RPMI8226 (cell line): ENCODE measurements at regions not wholly inside any gene's neighbourhood (a gene's known extent, or its start where the extent isn't known, plus 50 kb on each side); places are given as distances from the start of the nearest gene placed in this dataset.

Source experiments
- DNase-seq: peaks from one replicate; pipeline ENCODE4 v3.0.0-alpha.2; 2015

DNA sequence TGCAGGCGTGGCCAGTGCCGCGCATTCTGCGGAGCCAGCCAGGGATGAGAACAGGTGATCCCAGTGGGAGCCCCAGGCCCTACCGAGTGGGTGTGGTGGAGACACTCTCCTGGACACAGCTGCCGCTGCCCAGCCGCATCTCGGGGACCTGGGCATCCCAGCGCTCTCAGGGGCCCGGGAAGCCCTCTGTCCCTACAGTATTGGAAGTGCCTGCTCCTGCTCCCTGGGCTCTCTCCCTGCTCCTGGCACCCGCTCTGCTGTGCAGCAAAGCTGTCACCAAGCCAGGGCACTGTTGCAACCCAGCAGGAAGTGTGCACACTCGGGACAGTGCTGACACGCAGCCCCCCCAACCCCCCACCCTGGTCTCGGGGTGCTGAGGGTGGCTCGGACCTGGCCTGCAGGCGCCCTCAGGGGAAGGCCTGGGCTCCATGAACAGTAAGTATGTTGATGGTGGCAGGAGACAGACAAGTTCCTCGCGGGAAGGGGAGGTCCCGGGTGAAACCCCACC lies 1177.4 kb upstream of the GBE1 start:
- DNase-seq: no peak

GRCh38 chr3:82927309-82928253 lies 1166.1 kb upstream of the GBE1 start:
- DNase-seq: peak; percentile 76

- no peak for DNase-seq
These were observed 1129.6 kb upstream of the GBE1 start for GRCh38 chr3:82891028-82891427.

DNA sequence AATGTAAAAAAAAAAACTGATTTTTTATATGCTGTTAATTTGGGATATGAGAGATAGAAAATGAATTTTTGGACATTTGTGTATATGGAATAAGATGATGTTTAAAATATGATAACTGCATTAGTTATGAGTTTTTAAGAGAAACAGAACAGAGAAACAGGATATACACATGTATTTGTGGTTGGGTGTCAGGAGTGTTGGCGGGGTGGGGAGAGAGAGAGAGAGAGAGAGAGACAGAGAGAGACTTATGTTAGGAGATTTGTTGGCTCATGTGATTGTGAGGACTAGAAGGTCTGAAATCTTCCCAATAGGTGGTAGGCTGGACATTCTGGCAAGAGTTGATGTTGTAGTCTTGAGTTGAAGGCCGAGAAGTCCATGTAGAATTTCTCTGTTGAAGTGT lies 1121.6 kb upstream of the GBE1 start:
- DNase-seq: no peak

DNA sequence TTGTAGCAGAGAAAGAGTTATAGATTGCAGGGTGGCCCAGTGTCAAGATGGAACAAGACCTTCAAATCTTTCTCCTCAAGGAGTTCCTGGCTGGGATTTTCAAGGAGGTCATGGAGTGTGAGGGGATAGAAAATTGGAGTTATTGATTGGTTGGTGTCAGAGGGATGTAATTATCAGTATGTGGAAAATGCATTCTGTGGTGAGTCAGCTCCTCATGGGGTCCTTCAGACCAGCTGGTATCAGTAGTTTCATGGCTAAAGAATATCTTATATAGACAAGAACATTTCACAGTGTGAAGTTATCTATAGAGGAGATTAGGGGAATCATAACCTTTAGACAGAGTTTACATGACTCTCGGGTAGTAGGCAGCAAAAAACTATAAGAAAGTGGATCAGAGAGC lies 1114.0 kb upstream of the GBE1 start:
- DNase-seq: no peak

GRCh38 chr3:82839871-82840270 lies 1078.4 kb upstream of the GBE1 start:
- no peak for DNase-seq

GRCh38 chr3:82834098-82834497 lies 1072.7 kb upstream of the GBE1 start:
- peak; percentile 15 for DNase-seq

DNA sequence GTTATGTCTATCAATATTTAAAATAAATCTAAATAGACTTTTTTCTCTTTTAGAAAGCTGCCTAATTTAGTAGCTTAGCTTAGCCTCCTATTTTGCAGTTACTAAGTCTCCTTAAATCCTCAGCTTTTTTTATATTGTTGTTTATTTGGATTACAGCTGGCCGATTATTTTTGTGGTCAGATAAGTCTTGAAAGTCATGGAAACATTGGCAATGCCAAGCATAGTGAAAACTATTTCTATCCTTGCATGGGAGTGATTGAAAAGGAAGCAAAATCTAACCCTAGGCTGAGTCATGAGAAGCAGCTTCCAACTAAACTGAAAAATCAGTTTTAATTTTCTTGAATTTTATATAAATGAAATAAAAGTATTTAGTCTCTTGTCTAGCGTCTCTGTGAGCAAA lies 1063.0 kb upstream of the GBE1 start:
- DNase-seq: no peak

DNA sequence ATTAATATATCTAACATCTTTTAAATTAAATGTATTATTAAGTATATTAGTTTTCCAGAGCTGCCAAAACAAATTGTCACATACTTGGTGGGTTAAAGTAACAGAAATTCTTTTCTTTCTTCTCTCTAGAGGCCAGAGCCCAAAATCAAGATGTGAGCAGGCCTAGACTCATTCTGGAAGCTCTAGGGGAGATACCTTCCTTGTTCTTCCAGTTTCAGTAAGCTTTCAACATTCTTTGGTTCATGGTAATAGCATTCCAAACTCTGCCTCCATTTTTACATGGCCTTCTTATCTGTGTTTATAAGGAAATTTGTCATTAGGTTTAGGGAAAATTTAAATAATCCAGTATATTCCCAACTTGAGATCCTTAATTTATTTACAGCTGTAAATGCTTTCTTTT lies 1054.6 kb upstream of the GBE1 start:
- DNase-seq: no peak

DNA sequence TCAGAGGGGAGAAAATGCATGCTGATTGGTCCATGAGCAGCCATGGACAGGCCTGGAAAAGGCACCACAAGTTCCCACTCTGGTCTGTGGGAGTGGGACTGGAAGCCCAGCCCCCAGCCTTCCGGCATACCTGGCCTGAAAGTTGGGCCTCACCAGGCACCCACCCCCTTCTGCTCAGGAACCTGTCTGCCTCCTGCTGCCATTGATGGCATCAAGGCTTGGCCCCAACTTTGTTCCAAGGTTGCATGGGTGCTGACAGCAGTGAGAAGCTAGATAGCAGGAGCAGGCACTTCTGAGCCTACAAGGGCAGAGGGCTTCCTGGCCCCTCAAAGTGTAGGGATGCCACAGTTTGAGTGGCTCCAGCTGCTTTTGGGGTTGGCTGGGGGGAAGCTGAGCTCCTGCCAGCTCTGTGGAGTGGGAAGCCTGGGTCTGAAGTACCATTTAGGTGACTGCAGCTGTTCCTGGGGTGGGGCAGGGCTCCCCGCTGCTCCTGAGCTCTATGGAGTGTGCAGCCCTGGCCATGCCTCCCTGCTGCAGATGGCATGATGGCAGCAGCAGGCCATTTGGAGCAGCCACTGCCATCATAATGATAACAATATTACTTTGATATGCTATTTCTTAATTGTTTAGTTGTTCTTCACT lies 1054.1 kb upstream of the GBE1 start:
- no peak for DNase-seq

DNA sequence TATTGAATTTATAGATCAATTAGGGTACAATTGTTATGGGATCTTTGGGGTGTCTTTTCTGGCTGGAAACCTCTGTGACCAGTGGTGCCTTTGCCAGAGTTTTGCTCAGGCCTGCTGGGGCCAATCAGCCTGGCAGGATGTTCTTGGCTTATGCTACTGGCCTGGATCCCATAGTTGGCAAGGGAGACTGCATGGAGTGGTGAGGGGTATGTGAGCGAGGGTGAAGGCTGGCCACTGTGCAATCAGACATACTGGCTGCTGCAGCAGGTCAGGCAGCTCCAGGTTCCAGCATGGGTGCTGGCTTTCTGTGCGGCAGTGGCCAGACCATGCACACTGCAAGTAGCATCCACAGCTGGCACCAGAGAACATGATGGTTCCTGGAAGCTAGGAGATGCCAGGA lies 1053.2 kb upstream of the GBE1 start:
- DNase-seq: no peak

- DNase-seq: no peak
These were observed 1046.3 kb upstream of the GBE1 start for GRCh38 chr3:82807781-82808180.

GRCh38 chr3:82802501-82802900 lies 1041.1 kb upstream of the GBE1 start:
- DNase-seq: no peak

- no peak for DNase-seq
These were observed 1038.8 kb upstream of the GBE1 start for GRCh38 chr3:82800248-82800647.

DNA sequence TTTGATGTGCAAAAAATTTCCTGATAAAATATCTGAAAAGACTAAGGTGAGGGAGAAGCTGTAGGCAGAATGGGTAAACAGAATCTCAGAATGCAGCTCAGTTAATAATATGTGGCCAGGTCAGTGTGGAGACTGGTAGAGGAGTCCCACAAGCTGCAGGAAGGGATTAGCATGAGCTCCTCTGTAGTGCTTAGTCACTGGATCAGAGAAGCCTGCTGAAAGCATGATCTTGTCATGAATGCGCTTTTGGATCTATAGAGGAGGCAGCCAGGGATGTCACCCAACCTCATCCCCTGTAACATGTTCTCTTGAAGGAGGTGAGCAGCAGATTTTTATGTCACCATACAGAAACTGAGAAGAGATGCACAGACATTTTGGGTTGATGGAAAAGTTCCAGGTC lies 1035.3 kb upstream of the GBE1 start:
- no peak for DNase-seq

DNA sequence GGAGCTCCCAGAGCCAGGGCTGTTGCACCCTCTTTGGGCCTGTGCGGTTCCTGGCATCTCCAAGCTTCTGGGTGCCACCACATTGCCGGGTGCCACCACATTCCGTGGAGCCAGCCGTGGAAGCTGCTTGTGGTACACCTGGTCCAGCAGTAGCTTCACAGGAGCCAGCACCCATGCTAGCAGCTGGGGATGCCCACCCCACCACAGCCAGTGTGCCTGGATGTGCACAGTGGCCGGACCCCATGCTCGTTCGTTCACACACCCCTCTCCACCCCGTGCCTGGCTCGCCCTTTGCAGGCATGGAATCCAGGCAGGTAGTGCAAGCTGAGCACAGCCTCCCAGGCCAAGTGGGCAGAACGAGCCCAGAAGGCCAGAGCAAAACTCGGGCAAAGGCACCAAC lies 1029.8 kb upstream of the GBE1 start:
- DNase-seq: no peak

GRCh38 chr3:82790307-82791097 lies 1029.1 kb upstream of the GBE1 start:
- no peak for DNase-seq

DNA sequence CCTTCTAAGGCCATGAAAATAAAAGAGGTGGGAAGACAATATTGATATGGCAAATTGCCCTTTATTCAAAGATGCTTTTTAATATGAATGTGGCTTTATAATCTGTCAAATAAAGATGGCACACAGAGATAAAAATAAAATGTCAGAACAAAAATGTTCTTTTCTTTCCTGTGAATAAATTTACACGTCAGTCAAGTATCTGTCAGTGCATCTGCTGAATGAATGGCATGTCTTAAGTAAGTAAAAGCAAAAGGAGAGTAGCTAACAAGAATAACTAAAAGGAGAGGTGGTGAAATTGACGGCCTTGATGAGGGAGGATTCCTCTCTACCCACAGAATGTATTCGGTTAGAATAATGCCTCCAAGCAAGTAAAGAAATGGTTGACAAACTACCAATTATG lies 1021.7 kb upstream of the GBE1 start:
- no peak for DNase-seq

DNA sequence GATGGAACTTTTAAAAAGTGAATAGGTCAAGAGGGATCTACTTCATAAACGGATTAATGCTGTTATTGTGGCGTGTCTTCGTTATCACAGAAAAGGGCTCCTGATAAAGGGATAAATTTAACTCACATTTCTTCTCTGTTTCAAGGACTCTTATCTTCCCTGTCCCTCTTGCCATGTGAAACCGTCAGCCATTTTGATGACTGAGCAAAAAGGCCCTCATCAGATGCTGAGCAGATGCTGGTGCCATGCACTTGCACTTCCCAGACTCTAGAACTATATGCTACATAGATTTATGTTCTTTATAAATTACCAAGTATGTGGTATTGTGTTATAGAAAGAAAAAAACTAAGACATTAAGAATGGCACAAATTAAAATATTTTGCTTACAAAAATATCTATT lies 1011.8 kb upstream of the GBE1 start:
- DNase-seq: no peak

DNA sequence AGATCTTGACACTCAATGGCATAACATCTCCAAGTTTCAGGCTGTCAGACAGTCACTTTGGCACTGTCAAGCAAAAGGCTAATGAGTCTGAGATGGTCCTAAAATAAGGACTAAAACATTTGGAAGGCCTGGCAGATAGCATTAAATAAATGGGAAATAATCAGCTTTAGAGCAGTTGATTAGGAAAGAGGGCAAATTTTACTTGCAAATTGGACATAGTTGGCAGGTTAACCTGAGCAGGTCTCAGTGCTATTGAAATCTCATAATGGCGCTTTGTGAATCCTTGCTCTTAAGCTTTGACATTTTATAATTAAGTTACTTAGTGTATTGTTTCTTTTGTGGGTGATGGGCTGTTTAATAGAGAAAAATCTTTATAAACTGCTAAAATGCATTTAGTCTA lies 1003.1 kb upstream of the GBE1 start:
- DNase-seq: no peak

GRCh38 chr3:82761858-82762257 lies 1000.4 kb upstream of the GBE1 start:
- DNase-seq: no peak

- DNase-seq: no peak
These were observed 984.1 kb upstream of the GBE1 start for GRCh38 chr3:82745544-82745943.

DNA sequence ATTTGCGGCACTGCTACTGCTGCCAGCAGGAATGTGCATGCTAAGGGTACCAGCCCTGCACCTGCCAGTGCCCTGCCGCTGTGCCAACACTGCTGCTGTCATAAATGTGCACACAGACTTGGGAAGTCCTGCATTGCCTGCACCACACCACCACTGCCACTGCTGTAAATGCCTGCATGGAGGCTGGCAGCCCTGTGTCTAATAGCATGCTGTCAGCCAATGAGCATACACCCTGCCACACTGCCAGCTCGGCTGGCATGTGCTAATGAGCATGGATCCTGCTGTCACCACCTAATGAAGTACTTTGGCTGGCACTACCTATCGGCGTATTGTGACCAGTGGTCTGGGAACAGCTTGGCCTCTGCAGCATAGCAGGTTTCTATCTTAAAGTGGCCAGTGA lies 981.8 kb upstream of the GBE1 start:
- no peak for DNase-seq

DNA sequence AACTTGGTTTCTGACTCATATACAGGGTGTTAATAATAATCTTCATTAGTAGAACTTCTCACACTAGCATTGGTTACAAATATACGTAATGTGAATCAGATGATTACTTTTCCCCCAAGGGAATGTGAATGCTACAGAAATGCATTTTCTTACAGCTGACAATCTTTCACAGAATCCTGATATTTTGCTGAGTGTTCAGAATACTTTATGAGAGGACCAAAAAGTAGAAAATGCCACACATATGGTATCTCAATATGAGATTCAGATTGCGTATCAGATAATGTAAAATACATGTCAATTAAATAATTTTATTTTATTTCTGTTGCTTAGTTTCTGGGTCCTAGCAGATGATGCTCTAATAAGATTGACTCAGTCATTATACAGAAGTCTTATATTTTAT lies 979.9 kb upstream of the GBE1 start:
- no peak for DNase-seq
